GM18873 (cell line): ENCODE measurements at regions not wholly inside any gene's neighbourhood (a gene's known extent, or its start where the extent isn't known, plus 50 kb on each side); places are given as distances from the start of the nearest gene placed in this dataset.

ENCODE experiments used
- ATAC-seq: cut with Tn5 transposase; IDR thresholded peaks from one replicate; pipeline ENCODE4 v1.9.1; 2021; ENCODE audit warnings: mild to moderate bottlenecking, moderate library complexity, moderate number of reproducible peaks; ENCODE audit not compliant: unreplicated experiment, low FRiP score

- ATAC-seq: no peak
These were observed 142.9 kb upstream of the FIGN start for GRCh38 chr2:163878718-163879117.

GRCh38 chr2:163877316-163877715 is 141.5 kb upstream of the FIGN start:
- ATAC-seq: no peak

- ATAC-seq: no peak
These were observed 127.3 kb upstream of the FIGN start for GRCh38 chr2:163863073-163863472.

GRCh38 chr2:163859951-163860350 is 124.1 kb upstream of the FIGN start:
- no peak for ATAC-seq

GRCh38 chr2:163856941-163857340 is 121.1 kb upstream of the FIGN start:
- no peak for ATAC-seq

GRCh38 chr2:163852616-163853015 is 116.8 kb upstream of the FIGN start:
- ATAC-seq: no peak

GRCh38 chr2:163849756-163850435 is 114.1 kb upstream of the FIGN start:
- no peak for ATAC-seq

GRCh38 chr2:163838890-163839289 is 103.1 kb upstream of the FIGN start:
- no peak for ATAC-seq

GRCh38 chr2:163836167-163836566 is 100.4 kb upstream of the FIGN start:
- ATAC-seq: no peak

GRCh38 chr2:163834841-163835240 is 99.0 kb upstream of the FIGN start:
- ATAC-seq: no peak

GRCh38 chr2:163834221-163834620 is 98.4 kb upstream of the FIGN start:
- no peak for ATAC-seq

- ATAC-seq: no peak
These were observed 93.0 kb upstream of the FIGN start for GRCh38 chr2:163828771-163829170.

- ATAC-seq: no peak
These were observed 86.2 kb upstream of the FIGN start for GRCh38 chr2:163822033-163822432.

GRCh38 chr2:163812926-163813520 is 77.2 kb upstream of the FIGN start:
- ATAC-seq: no peak

GRCh38 chr2:163808406-163808805 is 72.6 kb upstream of the FIGN start:
- ATAC-seq: no peak

GRCh38 chr2:163802284-163802683 is 66.5 kb upstream of the FIGN start:
- ATAC-seq: no peak

- ATAC-seq: no peak
These were observed 65.7 kb upstream of the FIGN start for GRCh38 chr2:163801486-163801885.

GRCh38 chr2:163800951-163801381 is 65.2 kb upstream of the FIGN start:
- ATAC-seq: no peak

- ATAC-seq: no peak
These were observed 64.0 kb upstream of the FIGN start for GRCh38 chr2:163799807-163800206.

GRCh38 chr2:163794635-163795034 is 58.8 kb upstream of the FIGN start:
- no peak for ATAC-seq
